ENCODE measurements at regions not wholly inside any gene's neighbourhood (a gene's known extent, or its start where the extent isn't known, plus 50 kb on each side); places are given as distances from the start of the nearest gene placed in this dataset.

DNA sequence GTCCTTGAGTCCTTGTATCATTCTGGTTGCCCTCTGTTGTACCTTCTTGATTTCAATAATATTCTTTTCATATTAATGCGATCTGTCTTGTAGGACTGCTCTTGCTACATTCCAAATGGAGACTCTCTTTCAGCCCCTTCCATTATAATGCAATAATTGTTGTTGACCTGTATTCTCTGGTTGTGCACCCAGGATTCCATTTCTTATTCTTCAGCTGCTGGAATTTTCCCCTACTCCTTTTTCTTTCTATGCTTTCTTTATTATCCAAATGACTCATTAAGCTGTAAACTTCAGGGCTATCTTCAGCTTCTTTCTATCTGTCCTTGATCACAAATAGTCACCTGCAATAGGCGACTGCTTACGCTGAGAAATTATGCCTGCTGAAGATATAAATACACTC is 321.5 kb downstream of the SATB1 start:
- no peak overlapping the region for H4K5ac ChIP-seq (ENCODE audit: insufficient read length, low read depth, low read length)
- no peak overlapping the region for H3K9ac ChIP-seq (replicated peaks in 1 of 4; ENCODE audit: extremely low read depth in 1 of 4, low read depth in 3 of 4, low read length in 3 of 4)
- H4K20me1 ChIP-seq (replicated peaks in 1 of 2; ENCODE audit: control insufficient read depth in 1 of 2, insufficient read depth in 2 of 2, low read length in 2 of 2) = no peaks in the 10 kb centered on the region
- H3K4me1 ChIP-seq (replicated peaks in 1 of 4; ENCODE audit: control insufficient read depth in 3 of 4, insufficient read depth in 4 of 4, low read length in 3 of 4) = peaks cover 0 to 5% (median 3%) of the 10 kb centered on the region in 4 experiments; a peak in 3 of 7 replicates
- H2BK15ac ChIP-seq (ENCODE audit: low read length) = no peak overlapping the region
- H2AFZ ChIP-seq (ENCODE audit: low read length) = no peak overlapping the region
- no peak overlapping the region for H3K14ac ChIP-seq (ENCODE audit: insufficient read length)
- no peaks in the 10 kb centered on the region for H3K36me3 ChIP-seq (ENCODE audit: control insufficient read depth in 2 of 4, insufficient read depth in 4 of 4, low read length in 3 of 4)
- no peak overlapping the region for H2BK120ac ChIP-seq (replicated peaks; ENCODE audit: low read depth, low read length)
- POLR2A ChIA-PET (ENCODE audit: partially characterized antibody) = no interaction called here
- no peak overlapping the region for H2BK5ac ChIP-seq (ENCODE audit: low read depth, low read length)
- H3K23ac ChIP-seq (ENCODE audit: insufficient read length) = no peak overlapping the region
- no peak overlapping the region for H2AK5ac ChIP-seq (ENCODE audit: low read depth, low read length)
- DNase-seq (ENCODE audit: low read depth in 1 of 2, low spot score in 2 of 2) (no peak), FAIRE-seq (no peak)
- 86% methylated on average over 3 of the region's 3 CpGs; no CpG with 5 or more reads in 1 of the 2 experiments for WGBS, 2 experiments (ENCODE audit: extremely low coverage in 1 of 2, insufficient coverage in 1 of 2, insufficient read length in 1 of 2, insufficient replicate concordance in 2 of 2, low coverage in 1 of 2, low lambda C conversion rate in 2 of 2, missing lambda C conversion rate in 1 of 2)
- CTCF ChIA-PET (ENCODE audit: partially characterized antibody) = interaction anchor here (0.7 to 1.2 kb wide), 2 partner anchors 10 to 158 kb away, joined by 3 to 4 read pairs; no protein-coding TSS in a partner anchor
- H3K18ac ChIP-seq (ENCODE audit: extremely low read depth, low read length) = no peak overlapping the region; the same call in 1 of the 2 replicates
- H4K8ac ChIP-seq (ENCODE audit: extremely low read depth, insufficient read depth, low read length) = no peak overlapping the region
- H3K23me2 ChIP-seq (ENCODE audit: low read depth, low read length) = no peaks in the 10 kb centered on the region
- no peak overlapping the region for H2BK20ac ChIP-seq (ENCODE audit: low read length)
- no peaks in the 10 kb centered on the region for H3K9me3 ChIP-seq (ENCODE audit: insufficient read depth in 2 of 2, low read depth in 1 of 2, low read length in 1 of 2)
- no peaks in the 10 kb centered on the region for H3K79me2 ChIP-seq (ENCODE audit: control insufficient read depth in 1 of 2, insufficient read depth in 2 of 2, low read length in 2 of 2)
- TF ChIP-seq CBX8 (IDR thresholded peaks at IDR 0.05; ENCODE audit: borderline replicate concordance, low read depth, low read length) = no peak
- TF ChIP-seq JUN (IDR thresholded peaks at IDR 0.05; ENCODE audit: low read depth, low read length) = no peak
- TF ChIP-seq JUND (IDR thresholded peaks at IDR 0.05; ENCODE audit: low read length) = no peak
- TF ChIP-seq EGR1 (IDR thresholded peaks at IDR 0.05; ENCODE audit: borderline replicate concordance, low read depth, low read length) = no peak
- TF ChIP-seq SIX5 (IDR thresholded peaks at IDR 0.05; ENCODE audit: low read depth, low read length) = no peak
- no peak for TF ChIP-seq FOSL1 (IDR thresholded peaks at IDR 0.05; ENCODE audit: insufficient read depth, low read depth, low read length)
- no peak for TF ChIP-seq YY1 (IDR thresholded peaks at IDR 0.05; ENCODE audit: low read depth, low read length)
- TF ChIP-seq KDM4A (IDR thresholded peaks at IDR 0.05; ENCODE audit: low read depth, low read length, severe bottlenecking) = no peak
- no peak for TF ChIP-seq RBBP5 (IDR thresholded peaks at IDR 0.05; ENCODE audit: borderline replicate concordance, low read depth, low read length)
- H4K91ac ChIP-seq (replicated peaks; ENCODE audit: insufficient read length, low read length) = no peak overlapping the region
- no peak overlapping the region for H3K27ac ChIP-seq (ENCODE audit: low read depth, low read length)
- H3K4me2 ChIP-seq (ENCODE audit: insufficient read depth in 1 of 2, low read depth in 2 of 2, low read length in 2 of 2) = peak overlapping the region in 1 of 2 experiments; percentile 32; a peak in 1 of 4 replicates
- no peaks in the 10 kb centered on the region for H3K27me3 ChIP-seq (replicated peaks in 1 of 4; ENCODE audit: control insufficient read depth in 3 of 4, extremely low read depth in 1 of 4, insufficient read depth in 3 of 4, low read length in 3 of 4)
- no peaks in the 10 kb centered on the region; the same call in 1 of the 2 replicates for H3K79me1 ChIP-seq (ENCODE audit: low read depth, low read length)
- H3K56ac ChIP-seq (replicated peaks; ENCODE audit: insufficient read length, low read depth, low read length) = no peak overlapping the region
- H2BK12ac ChIP-seq (ENCODE audit: low read depth, low read length) = no peak overlapping the region
- H3K4ac ChIP-seq (replicated peaks; ENCODE audit: insufficient read length, low read depth, low read length) = no peak overlapping the region
- H3K4me3 ChIP-seq (ENCODE audit: extremely low read depth in 1 of 4, insufficient read depth in 2 of 4, low read depth in 3 of 4, low read length in 4 of 4) = no peak overlapping the region

All from H1 (cell line).